Skeletal muscle tissue (tissue), 3 donors: ENCODE measurements at regions not wholly inside any gene's neighbourhood (a gene's known extent, or its start where the extent isn't known, plus 50 kb on each side); places are given as distances from the start of the nearest gene placed in this dataset.

ENCODE experiments used
- H3K27ac ChIP-seq: one replicate; pipeline ENCODE4 v1.7.0; 2013; ENCODE audit warnings: mild to moderate bottlenecking, low read depth, low read length, inconsistent platforms
- H3K27me3 ChIP-seq, 3 donors: one replicate each; pipeline ENCODE4 v1.7.0; 2013; ENCODE audit warnings: low read length in 3 of 3; ENCODE audit not compliant: control insufficient read depth in 3 of 3, insufficient read depth in 3 of 3
- H3K36me3 ChIP-seq, 3 donors: one replicate each; pipeline ENCODE4 v1.7.0; 2013; ENCODE audit warnings: low read length in 3 of 3; ENCODE audit not compliant: control insufficient read depth in 3 of 3, insufficient read depth in 3 of 3
- H3K4me1 ChIP-seq, 3 donors: one replicate each; pipeline ENCODE4 v1.7.0; 2013; ENCODE audit warnings: low read length in 3 of 3, mild to moderate bottlenecking in 3 of 3; ENCODE audit not compliant: control insufficient read depth in 3 of 3, insufficient read depth in 3 of 3
- H3K4me3 ChIP-seq, 3 donors: one replicate each; pipeline ENCODE4 v1.7.0; 2013; ENCODE audit warnings: low read length in 3 of 3
- H3K9ac ChIP-seq, 3 donors: one replicate each; pipeline ENCODE4 v1.7.0; 2013; ENCODE audit warnings: low read length in 3 of 3, mild to moderate bottlenecking in 3 of 3, moderate library complexity in 2 of 3, low read depth in 1 of 3
- H3K9me3 ChIP-seq, 3 donors: one replicate each; pipeline ENCODE4 v1.7.0; 2013; ENCODE audit warnings: low read length in 3 of 3; ENCODE audit not compliant: control insufficient read depth in 3 of 3
- donor health status: Osteomylitis.

DNA sequence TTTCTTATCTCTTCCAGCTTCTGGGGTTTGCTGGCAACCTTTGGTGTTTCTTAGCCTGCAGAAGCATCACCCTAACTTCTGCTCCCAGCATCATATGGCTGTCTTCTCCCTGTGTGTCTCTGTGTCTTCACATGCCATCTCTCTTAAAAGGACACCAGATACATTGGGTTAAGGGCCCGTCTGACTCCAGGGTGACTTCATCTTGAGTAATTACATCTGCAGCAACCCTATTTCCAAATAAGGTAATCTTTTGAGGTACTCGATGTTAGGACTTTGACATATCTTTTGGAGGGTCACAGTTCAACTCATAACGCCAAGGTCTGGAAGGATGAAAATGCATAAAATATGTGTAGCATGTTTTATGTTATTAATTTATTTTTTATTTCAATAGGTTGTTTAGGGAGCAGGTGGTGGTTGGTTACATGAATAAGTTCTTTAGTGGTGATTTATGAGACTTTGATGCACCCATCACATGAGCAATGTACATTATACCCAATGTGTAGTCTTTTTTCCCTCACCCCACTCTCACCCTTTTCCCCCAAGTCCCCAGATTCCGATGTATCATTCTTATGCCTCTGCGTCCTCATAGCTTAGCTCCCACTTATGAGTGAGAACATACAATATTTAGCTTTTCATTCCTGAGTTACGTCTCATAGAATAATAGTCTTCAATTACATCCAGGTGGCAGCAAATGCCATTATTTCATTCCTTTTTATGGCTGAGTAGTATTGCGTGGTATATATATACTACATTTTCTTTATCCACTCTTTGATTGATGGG, 131.1 kb downstream of the TBXT start:
- Histone ChIP-seq H3K27me3 (no peaks in the 10 kb centered on the region), H3K27ac (no peak overlapping the region)

DNA sequence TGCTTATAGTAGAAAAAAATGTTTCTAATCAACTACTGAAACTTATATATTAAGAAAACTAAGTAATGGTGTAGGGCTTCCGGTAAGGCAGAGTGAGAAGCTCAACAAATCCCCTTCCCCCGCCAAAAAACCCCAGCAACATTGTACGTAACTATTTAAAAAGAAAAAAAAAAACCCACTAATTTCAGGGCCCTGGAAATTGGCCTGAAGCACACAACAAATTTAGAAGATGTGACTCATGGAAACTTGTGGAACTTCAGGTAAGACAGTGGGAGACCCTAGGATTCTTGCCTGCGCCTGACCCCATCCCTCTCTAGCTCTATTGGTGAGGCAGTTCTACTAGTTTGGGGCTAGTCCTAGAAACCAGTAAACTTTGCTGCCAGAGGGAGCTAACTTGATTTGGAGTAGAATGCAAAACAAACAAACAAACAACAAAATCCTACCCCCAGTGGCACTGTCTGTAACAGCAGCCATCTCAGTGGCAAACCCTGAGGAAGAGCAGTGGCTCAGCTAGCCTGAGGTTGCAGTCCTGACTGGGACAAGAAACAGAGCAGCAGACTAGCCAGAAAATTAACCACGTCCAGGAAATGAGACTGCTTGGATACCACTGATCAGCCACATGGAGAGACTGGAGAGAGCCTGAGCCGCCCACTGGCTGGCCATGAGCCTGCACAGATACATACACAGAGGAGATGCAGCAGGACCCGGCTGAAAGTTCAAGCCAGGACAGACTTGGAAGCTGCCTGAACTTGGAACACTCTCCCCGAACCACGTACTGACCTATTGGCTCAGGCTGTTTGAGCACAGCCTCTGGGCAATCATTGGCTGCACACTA, 135.1 kb downstream of the TBXT start:
- Histone ChIP-seq H3K4me3 (no peak overlapping the region), H3K9ac (no peak overlapping the region), H3K27ac (no peak overlapping the region)

More for the DNA sequence above, 131.1 kb downstream of the TBXT start:
- Histone ChIP-seq H3K4me3 (no peak overlapping the region), H3K36me3 (no peaks in the 10 kb centered on the region), H3K9ac (no peak overlapping the region), H3K9me3 (no peaks in the 10 kb centered on the region), H3K4me1 (peaks cover 0 to 2% (median 0%) of the 10 kb centered on the region in 3 donors)

GRCh38 chr6:166031275-166031674, 136.4 kb downstream of the TBXT start:
- Histone ChIP-seq H3K27ac (no peak overlapping the region), H3K4me3 (no peak overlapping the region), H3K27me3 (no peaks in the 10 kb centered on the region), H3K9me3 (no peaks in the 10 kb centered on the region), H3K9ac (no peak overlapping the region), H3K4me1 (peaks cover 0 to 2% (median 0%) of the 10 kb centered on the region in 3 donors), H3K36me3 (no peaks in the 10 kb centered on the region)

More for the DNA sequence above, 135.1 kb downstream of the TBXT start:
- Histone ChIP-seq H3K27me3 (no peaks in the 10 kb centered on the region), H3K36me3 (no peaks in the 10 kb centered on the region), H3K4me1 (peaks cover 0 to 2% (median 0%) of the 10 kb centered on the region in 3 donors), H3K9me3 (no peaks in the 10 kb centered on the region)

- Histone ChIP-seq H3K27ac (no peak overlapping the region), H3K9me3 (no peaks in the 10 kb centered on the region), H3K4me3 (no peak overlapping the region), H3K9ac (no peak overlapping the region), H3K36me3 (no peaks in the 10 kb centered on the region), H3K27me3 (no peaks in the 10 kb centered on the region), H3K4me1 (peaks cover 0 to 2% (median 0%) of the 10 kb centered on the region in 3 donors)
Measured at GRCh38 chr6:166029506-166029905, 138.1 kb downstream of the TBXT start.

GRCh38 chr6:166027761-166028160, 139.9 kb downstream of the TBXT start:
- Histone ChIP-seq H3K4me1 (peaks cover 0 to 2% (median 0%) of the 10 kb centered on the region in 3 donors), H3K4me3 (no peak overlapping the region), H3K27me3 (no peaks in the 10 kb centered on the region), H3K36me3 (no peaks in the 10 kb centered on the region), H3K9me3 (peaks cover 0 to 2% (median 0%) of the 10 kb centered on the region in 3 donors), H3K9ac (no peak overlapping the region), H3K27ac (no peak overlapping the region)

GRCh38 chr6:166026586-166027126, 141.0 kb downstream of the TBXT start:
- Histone ChIP-seq H3K9me3 (peaks cover 0 to 2% (median 0%) of the 10 kb centered on the region in 3 donors), H3K36me3 (no peaks in the 10 kb centered on the region), H3K4me3 (no peak overlapping the region), H3K27me3 (no peaks in the 10 kb centered on the region), H3K9ac (no peak overlapping the region), H3K4me1 (no peaks in the 10 kb centered on the region), H3K27ac (no peak overlapping the region)

DNA sequence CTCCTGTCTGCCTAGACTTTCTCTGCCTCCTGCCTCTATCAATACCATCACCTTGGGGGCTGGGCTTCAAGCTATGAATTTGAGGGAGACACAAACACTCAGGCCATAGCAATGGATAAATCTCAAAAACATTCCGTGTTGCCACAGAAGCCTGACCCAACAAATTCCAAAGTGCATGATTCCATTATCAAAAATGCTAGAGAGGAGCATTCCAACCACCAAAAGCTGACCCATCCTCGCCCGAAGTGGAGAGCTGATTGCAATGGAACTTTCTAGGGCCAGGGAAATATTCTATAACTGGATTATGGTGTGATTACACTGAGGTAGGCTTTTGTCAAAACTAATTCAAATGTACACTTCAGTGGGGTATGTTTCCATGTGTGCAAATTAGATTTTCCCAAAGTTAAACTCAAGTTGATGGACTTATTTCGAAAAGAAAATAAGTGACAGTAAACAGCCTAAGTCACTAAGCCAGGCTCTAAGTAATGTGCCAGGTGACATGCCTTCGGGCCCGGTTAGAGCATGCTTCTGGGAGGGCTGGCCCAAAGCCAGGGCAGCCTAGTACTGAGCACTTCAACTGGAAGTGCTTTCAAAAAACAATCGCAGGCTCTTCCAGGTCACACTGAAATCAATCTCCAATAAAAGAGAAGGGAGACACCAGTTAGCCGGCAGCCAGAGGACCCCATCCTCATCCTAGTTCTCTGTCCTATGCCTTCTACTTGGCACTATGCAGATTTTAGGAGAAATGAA, 142.3 kb downstream of the TBXT start:
- no peak overlapping the region for H3K27ac ChIP-seq
- no peaks in the 10 kb centered on the region for H3K4me1 ChIP-seq
- H3K9ac ChIP-seq, result no peak overlapping the region
- H3K4me3 ChIP-seq, result no peak overlapping the region
- H3K27me3 ChIP-seq, result no peaks in the 10 kb centered on the region
- peaks cover 0 to 2% (median 0%) of the 10 kb centered on the region in 3 donors for H3K9me3 ChIP-seq
- H3K36me3 ChIP-seq, result no peaks in the 10 kb centered on the region

DNA sequence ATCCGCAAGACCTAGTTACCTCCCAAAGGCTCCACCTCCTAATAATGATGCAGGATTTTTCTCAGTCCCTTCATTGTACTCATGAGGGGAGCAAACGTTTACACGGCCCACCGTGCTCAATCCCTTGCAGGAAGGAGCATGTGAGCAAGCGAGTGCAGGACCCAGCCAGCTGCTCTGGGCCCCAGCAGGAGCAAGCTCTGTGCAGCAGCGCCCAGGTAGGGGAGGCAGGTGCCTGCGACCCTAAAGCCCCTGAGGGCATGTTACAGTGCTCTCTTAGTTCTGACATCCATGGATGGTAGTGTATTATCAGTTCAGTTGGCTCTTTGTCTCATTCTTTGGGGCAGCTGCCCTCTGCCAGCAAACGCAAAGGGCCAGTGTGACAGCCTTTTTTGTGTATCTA, 143.4 kb downstream of the TBXT start:
- no peaks in the 10 kb centered on the region for H3K4me1 ChIP-seq
- no peak overlapping the region for H3K9ac ChIP-seq
- H3K4me3 ChIP-seq, result no peak overlapping the region
- H3K27me3 ChIP-seq, result no peaks in the 10 kb centered on the region
- peaks cover 0 to 3% (median 2%) of the 10 kb centered on the region in 3 donors for H3K9me3 ChIP-seq
- no peak overlapping the region for H3K27ac ChIP-seq
- no peaks in the 10 kb centered on the region for H3K36me3 ChIP-seq

GRCh38 chr6:166023273-166023989, 144.2 kb downstream of the TBXT start:
- no peak overlapping the region for H3K4me3 ChIP-seq
- H3K9ac ChIP-seq, result no peak overlapping the region
- H3K27me3 ChIP-seq, result no peaks in the 10 kb centered on the region
- H3K4me1 ChIP-seq, result no peaks in the 10 kb centered on the region
- H3K27ac ChIP-seq, result no peak overlapping the region
- H3K36me3 ChIP-seq, result no peaks in the 10 kb centered on the region
- peaks cover 0 to 5% (median 2%) of the 10 kb centered on the region in 3 donors for H3K9me3 ChIP-seq
